CD14-positive monocyte (primary cell): ENCODE measurements at regions not wholly inside any gene's neighbourhood (a gene's known extent, or its start where the extent isn't known, plus 50 kb on each side); places are given as distances from the start of the nearest gene placed in this dataset.

Experiments
- DNase-seq, 3 donors: peaks; one replicate each; pipeline ENCODE4 v3.0.0-alpha.2; 2011 to 2022
- H2AFZ ChIP-seq: 2 replicates; pipeline ENCODE4 v1.6.0; 2012; ENCODE audit warnings: mild to moderate bottlenecking, low read depth, low read length, inconsistent platforms; ENCODE audit not compliant: insufficient read depth, poor library complexity, severe bottlenecking
- H3K27ac ChIP-seq, 2 donors: 1 replicate in 1 of 2; 2 replicates in 1 of 2; pipeline ENCODE4 v1.5.1; 2012 to 2013; ENCODE audit warnings: low read length in 2 of 2, control low read depth in 1 of 2, inconsistent platforms in 1 of 2, low read depth in 1 of 2, mild to moderate bottlenecking in 1 of 2
- H3K27me3 ChIP-seq, 2 donors: one replicate each; pipeline versions ENCODE4 v1.6.0 to v1.6.1; 2011 to 2013; ENCODE audit warnings: low read length in 2 of 2; ENCODE audit not compliant: control insufficient read depth in 2 of 2, insufficient read depth in 2 of 2
- H3K36me3 ChIP-seq, 2 donors: replicated peaks in 1 of 2; 1 replicate in 1 of 2; 2 replicates in 1 of 2; pipeline versions ENCODE4 v1.5.1 to v1.6.1; 2012 to 2013; ENCODE audit warnings: low read length in 2 of 2, control low read depth in 1 of 2, inconsistent platforms in 1 of 2, mild to moderate bottlenecking in 1 of 2; ENCODE audit not compliant: insufficient read depth in 2 of 2, control insufficient read depth in 1 of 2
- H3K4me1 ChIP-seq, 2 donors: 1 replicate in 1 of 2; 2 replicates in 1 of 2; pipeline versions ENCODE4 v1.5.1 to v1.6.1; 2012 to 2013; ENCODE audit warnings: low read length in 2 of 2, control low read depth in 1 of 2, inconsistent platforms in 1 of 2, mild to moderate bottlenecking in 1 of 2, moderate library complexity in 1 of 2; ENCODE audit not compliant: insufficient read depth in 2 of 2, control insufficient read depth in 1 of 2
- H3K4me2 ChIP-seq: replicated peaks from 2 replicates; pipeline ENCODE3; 2012; ENCODE audit warnings: low read length, moderate library complexity, mild to moderate bottlenecking; ENCODE audit not compliant: poor library complexity, severe bottlenecking; ENCODE audit errors: extremely low read depth
- H3K4me3 ChIP-seq, 3 experiments: fragments of 200-600 bp in 1 of 3; sonication (generic) in 1 of 3; replicated peaks in 1 of 3; 1 replicate in 2 of 3; 2 replicates in 1 of 3; pipeline ENCODE4 v1.5.1; 2011 to 2013; ENCODE audit warnings: low read length in 3 of 3, mild to moderate bottlenecking in 3 of 3, control low read depth in 2 of 3, low read depth in 2 of 3, inconsistent platforms in 1 of 3, moderate library complexity in 1 of 3
- H3K79me2 ChIP-seq: 2 replicates; pipeline ENCODE4 v1.6.0; 2012; ENCODE audit warnings: mild to moderate bottlenecking, control low read depth, inconsistent platforms, low read length, moderate library complexity; ENCODE audit not compliant: insufficient read depth
- H3K9ac ChIP-seq: 2 replicates; pipeline ENCODE4 v1.6.0; 2017; ENCODE audit warnings: low read length, mild to moderate bottlenecking; ENCODE audit not compliant: insufficient read depth, poor library complexity, severe bottlenecking
- H3K9me3 ChIP-seq, 2 donors: replicated peaks in 1 of 2; 1 replicate in 1 of 2; 2 replicates in 1 of 2; pipeline versions ENCODE4 v1.5.1 to v1.6.1; 2012 to 2013; ENCODE audit warnings: low read length in 2 of 2, control low read depth in 1 of 2; ENCODE audit not compliant: control insufficient read depth in 1 of 2, insufficient read depth in 1 of 2
- H4K20me1 ChIP-seq: 2 replicates; pipeline ENCODE4 v1.6.0; 2012; ENCODE audit warnings: mild to moderate bottlenecking, low read length, control low read depth, moderate library complexity; ENCODE audit not compliant: insufficient read depth
- H3K27ac Mint-ChIP-seq, 7 donors: one replicate each; pipeline ENCODE4 v1.8.0; 2020; ENCODE audit warnings: mild to moderate bottlenecking in 7 of 7, mixed read lengths in 7 of 7, moderate library complexity in 6 of 7, inconsistent platforms in 2 of 7
- H3K27me3 Mint-ChIP-seq, 3 donors: one replicate each; pipeline ENCODE4 v1.8.0; 2021 to 2022; ENCODE audit warnings: low read depth in 3 of 3, mild to moderate bottlenecking in 3 of 3, mixed read lengths in 3 of 3, moderate library complexity in 3 of 3, inconsistent platforms in 1 of 3
- H3K36me3 Mint-ChIP-seq, 2 donors: one replicate each; pipeline ENCODE4 v1.8.0; 2020; ENCODE audit warnings: mixed read lengths in 2 of 2, inconsistent platforms in 1 of 2, mild to moderate bottlenecking in 1 of 2
- H3K4me1 Mint-ChIP-seq: one replicate; pipeline ENCODE4 v1.8.0; 2020; ENCODE audit warnings: mild to moderate bottlenecking, mixed read lengths
- H3K4me3 Mint-ChIP-seq, 2 donors: one replicate each; pipeline ENCODE4 v1.8.0; 2020; ENCODE audit warnings: mild to moderate bottlenecking in 2 of 2, mixed read lengths in 2 of 2, moderate library complexity in 1 of 2
- H3K9me3 Mint-ChIP-seq, 7 donors: one replicate each; pipeline ENCODE4 v1.8.0; 2020 to 2022; ENCODE audit warnings: mixed read lengths in 7 of 7, mild to moderate bottlenecking in 6 of 7, moderate library complexity in 6 of 7, inconsistent platforms in 2 of 7
- CTCF ChIP-seq: fragments of 200-600 bp; IDR thresholded peaks from one replicate; pipeline ENCODE4 v1.8.0; 2022; ENCODE audit warnings: antibody characterized with exemption, mild to moderate bottlenecking
- WGBS: methylation state at CpG from one replicate; pipeline ENCODE4 v1.1.5; 2013; ENCODE audit warnings: missing lambda C conversion rate; ENCODE audit not compliant: insufficient coverage; 5-methylcytosine and 5-hydroxymethylcytosine counted together
- intact Hi-C, 2 donors: fragments of 100-400 bp; cut with micrococcal nuclease; formaldehyde crosslinking; loops; one replicate each; pipeline versions ENCODE4 v1.15.0 to v1.15.1; 2023

DNA sequence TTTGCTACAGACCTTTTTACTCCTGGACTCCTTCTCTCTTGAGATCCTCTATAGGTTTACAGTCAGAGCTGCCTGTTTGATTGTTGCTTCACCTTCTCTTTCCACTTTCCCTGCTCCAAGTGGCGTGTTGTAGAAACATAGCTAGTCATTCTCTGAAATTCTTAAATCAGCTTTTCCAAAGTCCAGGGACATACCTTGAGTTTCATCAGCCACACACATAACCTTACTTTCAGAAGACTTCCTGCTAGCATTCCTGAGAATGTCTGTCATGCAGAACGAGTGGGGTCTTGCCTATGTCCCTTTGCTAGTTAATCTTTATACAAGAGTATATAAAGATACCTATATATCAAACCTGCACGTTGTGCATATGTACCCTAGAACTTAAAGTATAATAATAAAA lies 230.3 kb upstream of the ZNF462 start:
- H4K20me1 ChIP-seq = no peaks in the 10 kb centered on the region
- no peak for DNase-seq
- no peaks in the 10 kb centered on the region for H3K9me3 ChIP-seq
- H3K36me3 Mint-ChIP-seq = no peaks in the 10 kb centered on the region
- no peaks in the 10 kb centered on the region for H3K27me3 Mint-ChIP-seq
- H3K9me3 Mint-ChIP-seq = peaks cover 0 to 1% (median 0%) of the 10 kb centered on the region in 7 donors
- H3K4me3 ChIP-seq = no peak overlapping the region
- H3K4me1 ChIP-seq = no peaks in the 10 kb centered on the region
- H3K4me1 Mint-ChIP-seq = peaks cover 2% of the 10 kb centered on the region
- H3K4me2 ChIP-seq = no peak overlapping the region
- no peak overlapping the region for H3K4me3 Mint-ChIP-seq
- no peaks in the 10 kb centered on the region for H3K36me3 ChIP-seq
- H3K9ac ChIP-seq = no peak overlapping the region
- H3K27me3 ChIP-seq = no peaks in the 10 kb centered on the region
- no peak overlapping the region for H3K27ac Mint-ChIP-seq
- no peaks in the 10 kb centered on the region for H3K79me2 ChIP-seq
- H2AFZ ChIP-seq = no peak overlapping the region
- TF ChIP-seq CTCF = no peak
- no peak overlapping the region for H3K27ac ChIP-seq
- 83% methylated on average over 1 of the region's 3 CpGs for WGBS
- intact Hi-C loops = no loop called here

GRCh38 chr9:106634183-106634582 lies 228.8 kb upstream of the ZNF462 start:
- no peak for TF ChIP-seq CTCF
- intact Hi-C loops = no loop called here

More at GRCh38 chr9:106634183-106634582, 228.8 kb upstream of the ZNF462 start:
- Histone ChIP-seq H4K20me1 (no peaks in the 10 kb centered on the region), H3K9ac (no peak overlapping the region), H3K4me3 (no peak overlapping the region), H3K79me2 (no peaks in the 10 kb centered on the region), H2AFZ (no peak overlapping the region), H3K9me3 (no peaks in the 10 kb centered on the region), H3K27me3 (no peaks in the 10 kb centered on the region), H3K4me2 (no peak overlapping the region), H3K36me3 (no peaks in the 10 kb centered on the region), H3K27ac (no peak overlapping the region), H3K4me1 (no peaks in the 10 kb centered on the region)
- no peak overlapping the region for H3K4me3 Mint-ChIP-seq
- H3K36me3 Mint-ChIP-seq = no peaks in the 10 kb centered on the region
- no CpG with 5 or more reads among the region's 1 CpG for WGBS
- no peak overlapping the region for H3K27ac Mint-ChIP-seq
- no peaks in the 10 kb centered on the region for H3K27me3 Mint-ChIP-seq
- peaks cover 2% of the 10 kb centered on the region for H3K4me1 Mint-ChIP-seq
- DNase-seq = no peak
- peaks cover 0 to 1% (median 0%) of the 10 kb centered on the region in 7 donors for H3K9me3 Mint-ChIP-seq
